GM12878 (cell line): ENCODE measurements at regions not wholly inside any gene's neighbourhood (a gene's known extent, or its start where the extent isn't known, plus 50 kb on each side); places are given as distances from the start of the nearest gene placed in this dataset.

Source experiments
- ATAC-seq: fragments of 200-7000 bp; cut with Tn5 transposase; 3 replicates; pipeline ENCODE4 v1.9.1; 2020; ENCODE audit warnings: mild to moderate bottlenecking, moderate library complexity
- BruUV-seq: library from RNA; stranded (reverse); fragments of 400-500 nt; replicated peaks from 2 replicates; lab custom pipeline; 2021; lab: Mats Ljungman, UMichigan
- CTCF ChIA-PET: fragments of 300-600 bp; sonication (Branson Sonifier 250); formaldehyde crosslinking; extraction: SDS; loops from one replicate; lab custom pipeline; 2021; ENCODE audit warnings: inconsistent platforms; lab: Yijun Ruan, JAX
- POLR2A ChIA-PET: fragments of 350-600 bp; formaldehyde crosslinking; extraction: SDS; loops from one replicate; lab custom pipeline; 2021; ENCODE audit warnings: inconsistent platforms; lab: Charles Lee
- RAD21 ChIA-PET: fragments of 300-600 bp; sonication (Branson Sonifier 250); formaldehyde crosslinking; loops from one replicate; lab custom pipeline; 2023; ENCODE audit warnings: antibody characterized with exemption; ENCODE audit not compliant: unreplicated experiment; lab: Charles Lee
- SMC1A ChIA-PET: fragments of 300-600 bp; sonication (Branson Sonifier 250); formaldehyde crosslinking; loops from one replicate; lab custom pipeline; 2023; ENCODE audit not compliant: unreplicated experiment, uncharacterized antibody; lab: Charles Lee
- DNase-seq: peaks from one replicate; pipeline ENCODE4 v3.0.0-alpha.2; 2011; ENCODE audit warnings: low read depth, low spot score
- FAIRE-seq: peaks from 3 replicates; lab custom pipeline; 2011; peaks lifted over from hg19 to GRCh38; lab: Jason Lieb, UNC
- H2AFZ ChIP-seq: 2 replicates; pipeline ENCODE4 v1.6.0; 2011; ENCODE audit warnings: low read depth, low read length, control low read depth; ENCODE audit not compliant: control insufficient read depth
- H3K27ac ChIP-seq: 2 replicates; pipeline ENCODE4 v1.5.1; 2011; ENCODE audit warnings: control low read depth; ENCODE audit not compliant: control insufficient read depth, insufficient read depth
- H3K27me3 ChIP-seq, 2 experiments: replicated peaks in 1 of 2; 2 replicates each; pipeline versions ENCODE4 v1.6.0 to v1.6.1; 2011; ENCODE audit warnings: low read length in 1 of 2; ENCODE audit not compliant: control insufficient read depth in 2 of 2, insufficient read depth in 2 of 2
- H3K36me3 ChIP-seq, 2 experiments: 2 replicates each; pipeline ENCODE4 v1.5.1; 2011; ENCODE audit warnings: low read length in 1 of 2; ENCODE audit not compliant: control insufficient read depth in 2 of 2, insufficient read depth in 2 of 2
- H3K4me1 ChIP-seq: 2 replicates; pipeline ENCODE4 v1.6.1; 2011; ENCODE audit warnings: mild to moderate bottlenecking, low read length, moderate library complexity, mixed read lengths; ENCODE audit not compliant: control insufficient read depth, insufficient read depth
- H3K4me2 ChIP-seq: 2 replicates; pipeline ENCODE4 v1.6.0; 2011; ENCODE audit warnings: control low read depth; ENCODE audit not compliant: control insufficient read depth, insufficient read depth
- H3K4me3 ChIP-seq: fragments of 200-600 bp; sonication (generic); 2 replicates; pipeline ENCODE4 v1.5.1; 2016
- H3K79me2 ChIP-seq: 2 replicates; pipeline ENCODE4 v1.6.0; 2011; ENCODE audit warnings: low read length; ENCODE audit not compliant: control insufficient read depth, insufficient read depth
- H3K9ac ChIP-seq: 2 replicates; pipeline ENCODE4 v1.8.0; 2011; ENCODE audit warnings: low read length, control low read depth, mixed read lengths; ENCODE audit not compliant: control insufficient read depth, insufficient read depth
- H3K9me3 ChIP-seq: replicated peaks from 3 replicates; pipeline ENCODE4 v1.5.1; 2011; ENCODE audit warnings: mild to moderate bottlenecking, low read length; ENCODE audit not compliant: control insufficient read depth, insufficient read depth
- H4K20me1 ChIP-seq: 2 replicates; pipeline ENCODE4 v1.6.0; 2011; ENCODE audit not compliant: control insufficient read depth, insufficient read depth
- CHD1 ChIP-seq: IDR thresholded peaks from 2 replicates; pipeline ENCODE4 v1.6.1; 2012; ENCODE audit warnings: low read depth, low read length, improper control_type of control experiment
- E2F8 ChIP-seq: fragments of 450-650 bp; IDR thresholded peaks from 2 replicates; pipeline ENCODE4 v1.6.1; 2018; ENCODE audit warnings: mild to moderate bottlenecking, low read depth, moderate library complexity; ENCODE audit not compliant: partially characterized antibody
- FOXK2 ChIP-seq: fragments of 450-650 bp; IDR thresholded peaks from 2 replicates; pipeline ENCODE4 v1.6.1; 2017; ENCODE audit warnings: mild to moderate bottlenecking, moderate library complexity
- IRF4 ChIP-seq: IDR thresholded peaks from 2 replicates; pipeline ENCODE4 v1.6.1; 2011; ENCODE audit warnings: low read depth, low read length
- NR2C2 ChIP-seq: IDR thresholded peaks from 2 replicates; pipeline ENCODE4 v1.6.1; 2011; ENCODE audit warnings: borderline replicate concordance, low read depth; ENCODE audit not compliant: control insufficient read depth, insufficient read length
- POLR2A ChIP-seq: IDR thresholded peaks from 2 replicates; pipeline ENCODE4 v1.6.1; 2011; ENCODE audit warnings: low read depth, mild to moderate bottlenecking, low read length
- SP1 ChIP-seq: IDR thresholded peaks from one replicate; pipeline ENCODE4 v1.6.1; 2011; ENCODE audit warnings: low read depth, low read length
- SREBF1 ChIP-seq: IDR thresholded peaks from 2 replicates; pipeline ENCODE4 v1.6.1; 2012; ENCODE audit warnings: mild to moderate bottlenecking, low read length
- SREBF2 ChIP-seq: IDR thresholded peaks from 2 replicates; pipeline ENCODE4 v1.6.1; 2012; ENCODE audit warnings: mild to moderate bottlenecking, low read length
- SUPT20H ChIP-seq: IDR thresholded peaks from 2 replicates; pipeline ENCODE4 v1.6.1; 2011; ENCODE audit warnings: low read depth, mild to moderate bottlenecking, low read length, moderate library complexity, borderline replicate concordance; ENCODE audit not compliant: control insufficient read depth
- ZSCAN29 ChIP-seq: fragments of 450-650 bp; IDR thresholded peaks from 2 replicates; pipeline ENCODE4 v1.6.1; 2017; ENCODE audit warnings: mild to moderate bottlenecking, moderate library complexity
- whole genome bisulfite sequencing: methylation state at CpG from one replicate; pipeline ENCODE4 v1.1.6; 2016; ENCODE audit warnings: low lambda C conversion rate; ENCODE audit not compliant: insufficient replicate concordance, insufficient coverage; ENCODE audit errors: missing lambda C conversion rate; 5-methylcytosine and 5-hydroxymethylcytosine counted together
- in situ Hi-C: fragments of 300-500 bp; cut with MboI; formaldehyde crosslinking; loops from 9 replicates; pipeline ENCODE4 v1.14.3; 2018; ENCODE audit warnings: mixed read lengths
- intact Hi-C: fragments of 100-400 bp; cut with micrococcal nuclease; formaldehyde crosslinking; loops from one replicate; pipeline ENCODE4 v1.14.2; 2022; ENCODE audit not compliant: unreplicated experiment
- TF ChIP-seq, protein P1 (sequence below): fragments of 450-650 bp; IDR thresholded peaks from 2 replicates; pipeline ENCODE4 v1.6.1; 2017; ENCODE audit warnings: antibody characterized with exemption, mild to moderate bottlenecking, moderate library complexity
- TF ChIP-seq, protein P2 (sequence below): fragments of 450-650 bp; IDR thresholded peaks from 2 replicates; pipeline ENCODE4 v1.6.1; 2016; ENCODE audit warnings: mild to moderate bottlenecking
- TF ChIP-seq, protein P3 (sequence below): IDR thresholded peaks from 2 replicates; pipeline ENCODE4 v1.6.1; 2012; ENCODE audit warnings: low read depth, low read length, improper control_type of control experiment
- TF ChIP-seq, protein P4 (sequence below): fragments of 450-650 bp; conservative IDR thresholded peaks from 2 replicates; pipeline ENCODE4 v1.6.1; 2017; ENCODE audit warnings: mild to moderate bottlenecking, moderate library complexity
- TF ChIP-seq, protein P5 (sequence below): IDR thresholded peaks from 2 replicates; pipeline ENCODE4 v1.6.1; 2011; ENCODE audit warnings: borderline replicate concordance, low read depth, mild to moderate bottlenecking, moderate library complexity, low read length; ENCODE audit not compliant: insufficient read depth, poor library complexity, severe bottlenecking

GRCh38 chr5:2270467-2270866, 387.7 kb upstream of the IRX4 start:
- ChIA-PET POLR2A (no interaction called here), CTCF (no interaction called here), SMC1A (no interaction called here), RAD21 (no interaction called here)
- Histone ChIP-seq H4K20me1 (no peaks in the 10 kb centered on the region), H3K4me1 (no peaks in the 10 kb centered on the region), H3K4me3 (no peak overlapping the region), H3K9ac (no peak overlapping the region), H3K4me2 (no peak overlapping the region), H3K9me3 (no peaks in the 10 kb centered on the region; the same call in 2 of the 3 replicates), H3K27me3 (no peaks in the 10 kb centered on the region), H3K36me3 (no peaks in the 10 kb centered on the region), H3K79me2 (no peaks in the 10 kb centered on the region), H2AFZ (no peak overlapping the region), H3K27ac (no peak overlapping the region)
- WGBS, result 48% methylated on average over 11 of the region's 11 CpGs
- intact Hi-C loops (no loop called here), in situ Hi-C loops (no loop called here)
- no peak for TF ChIP-seq SREBF1
- TF ChIP-seq IRF4, result no peak
- TF ChIP-seq, protein P1, sequence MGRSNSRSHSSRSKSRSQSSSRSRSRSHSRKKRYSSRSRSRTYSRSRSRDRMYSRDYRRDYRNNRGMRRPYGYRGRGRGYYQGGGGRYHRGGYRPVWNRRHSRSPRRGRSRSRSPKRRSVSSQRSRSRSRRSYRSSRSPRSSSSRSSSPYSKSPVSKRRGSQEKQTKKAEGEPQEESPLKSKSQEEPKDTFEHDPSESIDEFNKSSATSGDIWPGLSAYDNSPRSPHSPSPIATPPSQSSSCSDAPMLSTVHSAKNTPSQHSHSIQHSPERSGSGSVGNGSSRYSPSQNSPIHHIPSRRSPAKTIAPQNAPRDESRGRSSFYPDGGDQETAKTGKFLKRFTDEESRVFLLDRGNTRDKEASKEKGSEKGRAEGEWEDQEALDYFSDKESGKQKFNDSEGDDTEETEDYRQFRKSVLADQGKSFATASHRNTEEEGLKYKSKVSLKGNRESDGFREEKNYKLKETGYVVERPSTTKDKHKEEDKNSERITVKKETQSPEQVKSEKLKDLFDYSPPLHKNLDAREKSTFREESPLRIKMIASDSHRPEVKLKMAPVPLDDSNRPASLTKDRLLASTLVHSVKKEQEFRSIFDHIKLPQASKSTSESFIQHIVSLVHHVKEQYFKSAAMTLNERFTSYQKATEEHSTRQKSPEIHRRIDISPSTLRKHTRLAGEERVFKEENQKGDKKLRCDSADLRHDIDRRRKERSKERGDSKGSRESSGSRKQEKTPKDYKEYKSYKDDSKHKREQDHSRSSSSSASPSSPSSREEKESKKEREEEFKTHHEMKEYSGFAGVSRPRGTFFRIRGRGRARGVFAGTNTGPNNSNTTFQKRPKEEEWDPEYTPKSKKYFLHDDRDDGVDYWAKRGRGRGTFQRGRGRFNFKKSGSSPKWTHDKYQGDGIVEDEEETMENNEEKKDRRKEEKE, result no peak
- TF ChIP-seq FOXK2, result no peak
- TF ChIP-seq E2F8, result no peak
- no peak for TF ChIP-seq ZSCAN29
- TF ChIP-seq, protein P2, sequence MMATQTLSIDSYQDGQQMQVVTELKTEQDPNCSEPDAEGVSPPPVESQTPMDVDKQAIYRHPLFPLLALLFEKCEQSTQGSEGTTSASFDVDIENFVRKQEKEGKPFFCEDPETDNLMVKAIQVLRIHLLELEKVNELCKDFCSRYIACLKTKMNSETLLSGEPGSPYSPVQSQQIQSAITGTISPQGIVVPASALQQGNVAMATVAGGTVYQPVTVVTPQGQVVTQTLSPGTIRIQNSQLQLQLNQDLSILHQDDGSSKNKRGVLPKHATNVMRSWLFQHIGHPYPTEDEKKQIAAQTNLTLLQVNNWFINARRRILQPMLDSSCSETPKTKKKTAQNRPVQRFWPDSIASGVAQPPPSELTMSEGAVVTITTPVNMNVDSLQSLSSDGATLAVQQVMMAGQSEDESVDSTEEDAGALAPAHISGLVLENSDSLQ, result no peak
- TF ChIP-seq, protein P3, sequence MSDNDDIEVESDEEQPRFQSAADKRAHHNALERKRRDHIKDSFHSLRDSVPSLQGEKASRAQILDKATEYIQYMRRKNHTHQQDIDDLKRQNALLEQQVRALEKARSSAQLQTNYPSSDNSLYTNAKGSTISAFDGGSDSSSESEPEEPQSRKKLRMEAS, result no peak
- TF ChIP-seq, protein P4, sequence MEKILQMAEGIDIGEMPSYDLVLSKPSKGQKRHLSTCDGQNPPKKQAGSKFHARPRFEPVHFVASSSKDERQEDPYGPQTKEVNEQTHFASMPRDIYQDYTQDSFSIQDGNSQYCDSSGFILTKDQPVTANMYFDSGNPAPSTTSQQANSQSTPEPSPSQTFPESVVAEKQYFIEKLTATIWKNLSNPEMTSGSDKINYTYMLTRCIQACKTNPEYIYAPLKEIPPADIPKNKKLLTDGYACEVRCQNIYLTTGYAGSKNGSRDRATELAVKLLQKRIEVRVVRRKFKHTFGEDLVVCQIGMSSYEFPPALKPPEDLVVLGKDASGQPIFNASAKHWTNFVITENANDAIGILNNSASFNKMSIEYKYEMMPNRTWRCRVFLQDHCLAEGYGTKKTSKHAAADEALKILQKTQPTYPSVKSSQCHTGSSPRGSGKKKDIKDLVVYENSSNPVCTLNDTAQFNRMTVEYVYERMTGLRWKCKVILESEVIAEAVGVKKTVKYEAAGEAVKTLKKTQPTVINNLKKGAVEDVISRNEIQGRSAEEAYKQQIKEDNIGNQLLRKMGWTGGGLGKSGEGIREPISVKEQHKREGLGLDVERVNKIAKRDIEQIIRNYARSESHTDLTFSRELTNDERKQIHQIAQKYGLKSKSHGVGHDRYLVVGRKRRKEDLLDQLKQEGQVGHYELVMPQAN, result no peak
- no peak for TF ChIP-seq POLR2A
- no peak for TF ChIP-seq SREBF2
- TF ChIP-seq SP1, result no peak
- no peak for TF ChIP-seq CHD1
- no peak for TF ChIP-seq NR2C2
- TF ChIP-seq, protein P5, sequence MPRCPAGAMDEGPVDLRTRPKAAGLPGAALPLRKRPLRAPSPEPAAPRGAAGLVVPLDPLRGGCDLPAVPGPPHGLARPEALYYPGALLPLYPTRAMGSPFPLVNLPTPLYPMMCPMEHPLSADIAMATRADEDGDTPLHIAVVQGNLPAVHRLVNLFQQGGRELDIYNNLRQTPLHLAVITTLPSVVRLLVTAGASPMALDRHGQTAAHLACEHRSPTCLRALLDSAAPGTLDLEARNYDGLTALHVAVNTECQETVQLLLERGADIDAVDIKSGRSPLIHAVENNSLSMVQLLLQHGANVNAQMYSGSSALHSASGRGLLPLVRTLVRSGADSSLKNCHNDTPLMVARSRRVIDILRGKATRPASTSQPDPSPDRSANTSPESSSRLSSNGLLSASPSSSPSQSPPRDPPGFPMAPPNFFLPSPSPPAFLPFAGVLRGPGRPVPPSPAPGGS, result no peak
- TF ChIP-seq SUPT20H, result no peak
- DNase-seq (no peak), ATAC-seq (no peak), FAIRE-seq (no peak)
- BruUV-seq, result no TSS peak
